HFF-Myc (cell line): ENCODE measurements at regions not wholly inside any gene's neighbourhood (a gene's known extent, or its start where the extent isn't known, plus 50 kb on each side); places are given as distances from the start of the nearest gene placed in this dataset.

ENCODE experiments used
- DNase-seq: peaks from one replicate; pipeline ENCODE4 v3.0.0-alpha.2; 2011; ENCODE audit warnings: low read depth; ENCODE audit errors: extremely low read depth
- H3K4me3 ChIP-seq: replicated peaks from 2 replicates; pipeline ENCODE4 v1.5.1; 2011; ENCODE audit warnings: low read depth, mild to moderate bottlenecking, control low read depth, low read length
- CTCF ChIP-seq: IDR thresholded peaks from 2 replicates; pipeline ENCODE4 v1.5.1; 2012; ENCODE audit warnings: mild to moderate bottlenecking, low read depth, low read length, control low read depth; ENCODE audit errors: missing control alignments

GRCh38 chr5:40154194-40154593 is 525.5 kb upstream of the PTGER4 start:
- DNase-seq: no peak
- no peak for TF ChIP-seq CTCF
- no peak overlapping the region for H3K4me3 ChIP-seq

DNA sequence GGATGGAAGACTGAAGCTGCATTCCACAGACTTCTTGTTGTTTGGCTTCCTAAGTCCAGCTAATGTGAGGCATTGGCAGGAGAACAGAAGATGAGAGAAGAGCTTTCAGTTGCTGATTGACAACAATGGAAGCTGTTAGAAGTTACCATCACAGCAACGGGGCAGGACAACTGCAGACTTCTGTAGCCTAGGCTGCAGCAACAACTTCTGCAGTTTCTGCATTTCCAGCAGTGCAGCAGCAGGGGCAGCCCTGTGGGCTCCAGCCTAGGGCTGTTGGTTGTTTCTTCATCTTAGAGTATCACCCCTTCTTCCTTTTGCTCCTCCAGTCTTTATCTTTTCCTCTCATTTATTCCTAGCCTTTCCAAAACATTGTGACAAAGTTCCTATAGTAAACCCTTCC is 528.8 kb upstream of the PTGER4 start:
- DNase-seq: no peak
- no peak for TF ChIP-seq CTCF
- no peak overlapping the region for H3K4me3 ChIP-seq

- TF ChIP-seq CTCF: no peak
- DNase-seq: no peak
- no peak overlapping the region for H3K4me3 ChIP-seq
These were observed 537.8 kb upstream of the PTGER4 start for GRCh38 chr5:40141896-40142295.

DNA sequence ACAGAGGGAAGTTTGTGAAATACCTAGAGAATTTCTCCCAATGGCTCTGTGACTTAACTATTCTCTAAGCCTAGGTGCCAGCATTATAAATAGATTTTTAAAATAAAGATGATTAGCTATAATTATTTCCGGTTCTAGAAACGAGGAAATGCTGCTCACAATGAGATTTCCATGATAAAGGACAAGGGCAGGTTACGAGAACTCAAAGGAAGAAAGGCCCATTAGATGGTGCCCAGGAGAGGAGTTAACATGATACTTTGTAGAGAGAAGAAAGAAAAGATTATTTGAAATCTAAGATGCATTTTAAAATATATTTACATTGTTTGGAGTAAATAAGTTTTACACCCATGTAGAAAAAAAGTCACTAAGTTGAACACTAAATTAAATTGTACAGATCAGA is 538.3 kb upstream of the PTGER4 start:
- no peak for TF ChIP-seq CTCF
- DNase-seq: no peak
- H3K4me3 ChIP-seq: no peak overlapping the region

DNA sequence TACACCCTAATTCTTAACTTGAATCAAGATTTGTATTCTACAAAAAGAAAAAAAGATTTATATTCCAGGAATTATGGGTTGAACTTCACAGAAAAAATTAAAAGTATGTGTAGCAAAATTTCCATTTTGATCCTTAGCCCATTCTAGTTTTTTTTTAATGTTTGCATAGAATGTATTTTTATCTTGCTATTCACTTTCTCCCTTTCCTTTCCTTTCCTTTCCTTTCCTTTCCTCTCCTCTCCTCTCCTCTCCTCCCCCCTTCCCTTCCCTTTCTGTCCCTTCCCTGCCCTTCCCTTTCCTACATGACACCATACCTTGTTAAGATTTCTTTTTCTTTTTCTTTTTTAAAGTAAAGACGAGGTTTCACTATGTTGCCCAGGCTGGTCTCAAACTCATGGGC is 542.5 kb upstream of the PTGER4 start:
- TF ChIP-seq CTCF: no peak
- H3K4me3 ChIP-seq: no peak overlapping the region
- DNase-seq: no peak

DNA sequence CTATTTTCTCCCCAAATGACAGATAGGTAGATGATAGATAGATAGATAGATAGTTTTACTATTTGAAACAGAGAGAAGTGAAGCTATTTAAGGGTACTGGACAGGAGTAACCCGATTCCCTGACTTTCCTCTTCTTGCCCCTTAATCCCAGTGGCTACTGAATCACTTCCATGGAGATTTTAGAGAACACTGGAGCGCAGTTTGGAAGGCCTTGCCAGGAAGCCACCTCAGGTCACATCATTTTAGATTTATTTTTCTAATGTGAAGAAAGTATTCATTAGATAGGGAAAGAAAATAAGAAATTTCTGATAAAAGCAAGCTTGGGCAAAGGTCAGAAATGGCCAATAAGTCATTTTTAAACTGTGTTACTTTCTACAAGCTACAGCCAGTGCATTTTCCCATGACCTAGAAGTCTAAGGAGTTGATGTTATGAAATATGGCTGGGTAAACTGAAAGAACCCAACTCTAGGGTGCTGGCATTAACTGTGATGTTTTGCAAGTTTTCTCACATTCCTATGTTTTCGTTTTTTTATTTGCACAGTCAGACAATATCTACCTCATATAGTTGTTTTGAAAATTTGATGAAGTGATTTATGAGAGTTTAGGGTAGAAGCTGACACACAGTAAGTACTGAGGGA is 544.7 kb upstream of the PTGER4 start:
- TF ChIP-seq CTCF: no peak
- no peak for DNase-seq
- H3K4me3 ChIP-seq: no peak overlapping the region

GRCh38 chr5:40124367-40124766 is 555.3 kb upstream of the PTGER4 start:
- no peak overlapping the region for H3K4me3 ChIP-seq
- peak; percentile 2 for DNase-seq
- TF ChIP-seq CTCF: no peak
